GM12875 (cell line): ENCODE measurements at regions not wholly inside any gene's neighbourhood (a gene's known extent, or its start where the extent isn't known, plus 50 kb on each side); places are given as distances from the start of the nearest gene placed in this dataset.

Experiments
- H3K4me3 ChIP-seq: one replicate; pipeline ENCODE4 v1.5.1; 2011; ENCODE audit warnings: low read depth, low read length, control low read depth
- CTCF ChIP-seq: IDR thresholded peaks from 2 replicates; pipeline ENCODE4 v1.5.1; 2011; ENCODE audit warnings: low read depth, mild to moderate bottlenecking, control low read depth, inconsistent platforms, low read length, moderate library complexity, borderline replicate concordance; ENCODE audit not compliant: insufficient read depth

- no peak overlapping the region for H3K4me3 ChIP-seq
- TF ChIP-seq CTCF, result no peak
Observed at GRCh38 chr9:134986957-134987356, 69.2 kb upstream of the FCN1 start.

- H3K4me3 ChIP-seq, result no peak overlapping the region
- no peak for TF ChIP-seq CTCF
Observed at GRCh38 chr9:134987376-134987775, 69.7 kb upstream of the FCN1 start.

GRCh38 chr9:134987906-134988700, 70.4 kb upstream of the FCN1 start:
- H3K4me3 ChIP-seq, result no peak overlapping the region
- no peak for TF ChIP-seq CTCF

- TF ChIP-seq CTCF, result no peak
- no peak overlapping the region for H3K4me3 ChIP-seq
Observed at GRCh38 chr9:134988706-134989105, 71.0 kb upstream of the FCN1 start.

- H3K4me3 ChIP-seq, result no peak overlapping the region
- TF ChIP-seq CTCF, result no peak
Observed at GRCh38 chr9:134989206-134990065, 71.7 kb upstream of the FCN1 start.

- no peak for TF ChIP-seq CTCF
Observed at GRCh38 chr9:134991808-134992754, 74.4 kb upstream of the FCN1 start.

More at GRCh38 chr9:134991808-134992754, 74.4 kb upstream of the FCN1 start:
- no peak overlapping the region for H3K4me3 ChIP-seq
